ENCODE measurements at regions not wholly inside any gene's neighbourhood (a gene's known extent, or its start where the extent isn't known, plus 50 kb on each side); places are given as distances from the start of the nearest gene placed in this dataset.

- no peak for TF ChIP-seq CTCF (IDR thresholded peaks at IDR 0.05; ENCODE audit: low read length)
- TF ChIP-seq EZH2 (IDR thresholded peaks at IDR 0.05; ENCODE audit: borderline replicate concordance, low read length): no peak
These were observed 64.8 kb upstream of the CLINT1 start for GRCh38 chr5:157923765-157924164.
